HEK293T (cell line): ENCODE measurements at regions not wholly inside any gene's neighbourhood (a gene's known extent, or its start where the extent isn't known, plus 50 kb on each side); places are given as distances from the start of the nearest gene placed in this dataset.

Experiments used
- BHLHE40 ChIP-seq: fragments of 450-650 bp; IDR thresholded peaks from 2 replicates; pipeline ENCODE4 v1.6.1; 2016; ENCODE audit warnings: mild to moderate bottlenecking, moderate library complexity, borderline replicate concordance
- ELF4 ChIP-seq: fragments of 450-650 bp; IDR thresholded peaks from 2 replicates; pipeline ENCODE4 v1.6.1; 2017; ENCODE audit warnings: antibody characterized with exemption
- FOXA1 ChIP-seq: fragments of 450-650 bp; IDR thresholded peaks from 2 replicates; pipeline ENCODE4 v1.6.1; 2016; ENCODE audit warnings: mild to moderate bottlenecking
- FOXK2 ChIP-seq: fragments of 450-650 bp; IDR thresholded peaks from 2 replicates; pipeline ENCODE4 v1.6.1; 2016; ENCODE audit warnings: mild to moderate bottlenecking
- FOXM1 ChIP-seq: fragments of 450-650 bp; IDR thresholded peaks from 2 replicates; pipeline ENCODE4 v1.6.1; 2017; ENCODE audit warnings: mild to moderate bottlenecking, borderline replicate concordance
- LEF1 ChIP-seq: fragments of 450-650 bp; IDR thresholded peaks from 2 replicates; pipeline ENCODE4 v1.6.1; 2017; ENCODE audit warnings: mild to moderate bottlenecking, borderline replicate concordance
- NFRKB ChIP-seq: fragments of 450-650 bp; IDR thresholded peaks from 2 replicates; pipeline ENCODE4 v1.6.1; 2016; ENCODE audit warnings: mild to moderate bottlenecking, moderate library complexity
- SP1 ChIP-seq: fragments of 450-650 bp; IDR thresholded peaks from 2 replicates; pipeline ENCODE4 v1.6.1; 2017
- SUZ12 ChIP-seq: fragments of 450-650 bp; IDR thresholded peaks from 2 replicates; pipeline ENCODE4 v1.6.1; 2016; ENCODE audit warnings: mild to moderate bottlenecking
- TARDBP ChIP-seq: fragments of 450-650 bp; IDR thresholded peaks from 2 replicates; pipeline ENCODE4 v1.6.1; 2016
- TF ChIP-seq, protein P1 (sequence below): fragments of 450-650 bp; IDR thresholded peaks from 2 replicates; pipeline ENCODE4 v1.6.1; 2016

DNA sequence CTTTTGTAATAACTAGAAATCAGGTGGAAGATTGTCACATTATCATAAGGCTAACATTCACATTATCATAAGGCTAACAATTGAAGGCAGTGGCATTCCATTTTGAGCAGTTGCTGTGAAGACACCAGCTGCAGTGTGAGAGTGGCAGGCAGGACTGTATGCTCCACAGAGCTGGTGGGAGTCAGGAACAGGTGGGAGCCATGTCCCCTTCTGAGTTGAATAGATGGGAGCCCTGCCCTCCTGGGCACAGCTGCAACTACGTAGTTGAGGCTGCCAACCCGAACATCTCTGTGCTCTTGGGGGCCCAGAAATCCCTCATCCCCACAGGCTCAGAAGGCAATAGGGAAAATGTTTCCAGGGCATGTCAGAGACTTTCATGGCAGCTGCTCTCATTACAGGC is 1627.6 kb downstream of the SI start:
- TF ChIP-seq SP1 (no peak), FOXA1 (no peak), SUZ12 (no peak), FOXM1 (no peak), FOXK2 (no peak), NFRKB (no peak), TARDBP (no peak), LEF1 (no peak), ELF4 (no peak), BHLHE40 (no peak)
- TF ChIP-seq, protein P1, sequence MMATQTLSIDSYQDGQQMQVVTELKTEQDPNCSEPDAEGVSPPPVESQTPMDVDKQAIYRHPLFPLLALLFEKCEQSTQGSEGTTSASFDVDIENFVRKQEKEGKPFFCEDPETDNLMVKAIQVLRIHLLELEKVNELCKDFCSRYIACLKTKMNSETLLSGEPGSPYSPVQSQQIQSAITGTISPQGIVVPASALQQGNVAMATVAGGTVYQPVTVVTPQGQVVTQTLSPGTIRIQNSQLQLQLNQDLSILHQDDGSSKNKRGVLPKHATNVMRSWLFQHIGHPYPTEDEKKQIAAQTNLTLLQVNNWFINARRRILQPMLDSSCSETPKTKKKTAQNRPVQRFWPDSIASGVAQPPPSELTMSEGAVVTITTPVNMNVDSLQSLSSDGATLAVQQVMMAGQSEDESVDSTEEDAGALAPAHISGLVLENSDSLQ = no peak
